ENCODE measurements at regions not wholly inside any gene's neighbourhood (a gene's known extent, or its start where the extent isn't known, plus 50 kb on each side); places are given as distances from the start of the nearest gene placed in this dataset.

DNA sequence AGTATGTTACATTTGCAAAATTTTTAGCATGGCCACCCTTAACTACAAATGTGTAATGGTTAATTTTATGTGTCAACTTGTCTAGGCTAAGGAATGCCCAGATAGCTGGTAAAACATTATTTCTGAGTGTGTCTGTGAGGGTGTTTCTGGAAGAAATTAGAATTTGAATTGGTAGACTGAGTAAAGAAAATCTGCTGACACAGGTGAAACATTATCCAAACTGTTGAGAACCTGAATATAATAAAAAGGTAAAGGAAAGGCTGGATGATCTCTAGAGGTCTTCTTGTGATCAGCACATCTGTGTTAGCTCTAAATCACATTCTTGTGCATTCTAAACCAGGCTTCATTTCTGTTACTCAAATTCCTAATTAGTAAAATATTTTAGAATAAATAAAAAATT, 100.8 kb downstream of the UCHL5 start (continued):
- TF ChIP-seq, protein P1, sequence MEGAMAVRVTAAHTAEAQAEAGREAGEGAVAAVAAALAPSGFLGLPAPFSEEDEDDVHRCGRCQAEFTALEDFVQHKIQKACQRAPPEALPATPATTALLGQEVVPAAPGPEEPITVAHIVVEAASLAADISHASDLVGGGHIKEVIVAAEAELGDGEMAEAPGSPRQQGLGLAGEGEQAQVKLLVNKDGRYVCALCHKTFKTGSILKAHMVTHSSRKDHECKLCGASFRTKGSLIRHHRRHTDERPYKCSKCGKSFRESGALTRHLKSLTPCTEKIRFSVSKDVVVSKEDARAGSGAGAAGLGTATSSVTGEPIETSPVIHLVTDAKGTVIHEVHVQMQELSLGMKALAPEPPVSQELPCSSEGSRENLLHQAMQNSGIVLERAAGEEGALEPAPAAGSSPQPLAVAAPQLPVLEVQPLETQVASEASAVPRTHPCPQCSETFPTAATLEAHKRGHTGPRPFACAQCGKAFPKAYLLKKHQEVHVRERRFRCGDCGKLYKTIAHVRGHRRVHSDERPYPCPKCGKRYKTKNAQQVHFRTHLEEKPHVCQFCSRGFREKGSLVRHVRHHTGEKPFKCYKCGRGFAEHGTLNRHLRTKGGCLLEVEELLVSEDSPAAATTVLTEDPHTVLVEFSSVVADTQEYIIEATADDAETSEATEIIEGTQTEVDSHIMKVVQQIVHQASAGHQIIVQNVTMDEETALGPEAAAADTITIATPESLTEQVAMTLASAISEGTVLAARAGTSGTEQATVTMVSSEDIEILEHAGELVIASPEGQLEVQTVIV (IDR thresholded peaks at IDR 0.05; ENCODE audit: borderline replicate concordance, partially characterized antibody): no peak
- TF ChIP-seq, protein P2, sequence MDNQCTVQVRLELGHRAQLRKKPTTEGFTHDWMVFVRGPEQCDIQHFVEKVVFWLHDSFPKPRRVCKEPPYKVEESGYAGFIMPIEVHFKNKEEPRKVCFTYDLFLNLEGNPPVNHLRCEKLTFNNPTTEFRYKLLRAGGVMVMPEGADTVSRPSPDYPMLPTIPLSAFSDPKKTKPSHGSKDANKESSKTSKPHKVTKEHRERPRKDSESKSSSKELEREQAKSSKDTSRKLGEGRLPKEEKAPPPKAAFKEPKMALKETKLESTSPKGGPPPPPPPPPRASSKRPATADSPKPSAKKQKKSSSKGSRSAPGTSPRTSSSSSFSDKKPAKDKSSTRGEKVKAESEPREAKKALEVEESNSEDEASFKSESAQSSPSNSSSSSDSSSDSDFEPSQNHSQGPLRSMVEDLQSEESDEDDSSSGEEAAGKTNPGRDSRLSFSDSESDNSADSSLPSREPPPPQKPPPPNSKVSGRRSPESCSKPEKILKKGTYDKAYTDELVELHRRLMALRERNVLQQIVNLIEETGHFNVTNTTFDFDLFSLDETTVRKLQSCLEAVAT (IDR thresholded peaks at IDR 0.05): no peak
- TF ChIP-seq CHD1 (IDR thresholded peaks at IDR 0.05; ENCODE audit: low read depth, low read length): no peak
- TF ChIP-seq YBX1 (IDR thresholded peaks at IDR 0.05): no peak
- TF ChIP-seq WRNIP1 (IDR thresholded peaks at IDR 0.05; ENCODE audit: borderline replicate concordance, low read depth, low read length): no peak
- no peak for TF ChIP-seq CBX3 (IDR thresholded peaks at IDR 0.05; ENCODE audit: borderline replicate concordance, low read depth)
- no peak for TF ChIP-seq GABPA (IDR thresholded peaks at IDR 0.05; ENCODE audit: low read depth)
- no peak for TF ChIP-seq RAD51 (IDR thresholded peaks at IDR 0.05)
- TF ChIP-seq SIN3A (IDR thresholded peaks at IDR 0.05; ENCODE audit: low read depth, low read length): no peak

DNA sequence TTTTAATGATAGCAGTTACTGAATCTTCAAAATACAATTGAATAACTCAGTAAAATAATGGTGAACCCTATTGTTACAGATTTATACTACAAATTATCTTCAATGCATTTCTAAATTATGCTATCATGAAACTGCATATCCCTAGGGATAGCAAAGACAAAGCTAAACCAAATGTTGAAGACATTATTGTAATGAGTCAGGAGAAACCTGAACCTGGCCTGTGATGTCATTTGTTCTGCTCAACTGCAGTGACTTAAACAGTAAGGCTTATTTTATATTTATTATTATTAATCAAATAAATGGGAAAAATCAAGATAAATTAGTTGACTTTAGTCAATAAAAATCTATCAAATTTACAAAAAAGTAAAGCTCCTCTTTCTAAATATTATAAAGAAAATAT, 100.3 kb downstream of the UCHL5 start:
- CTCF ChIA-PET: no interaction called here
- Histone ChIP-seq H3K79me2 (ENCODE audit: control insufficient read depth, insufficient read depth, low read length) (no peaks in the 10 kb centered on the region), H4K20me1 (ENCODE audit: control insufficient read depth, insufficient read depth) (no peaks in the 10 kb centered on the region), H3K27me3 (replicated peaks in 1 of 2; ENCODE audit: control insufficient read depth in 2 of 2, insufficient read depth in 2 of 2, low read length in 1 of 2) (no peaks in the 10 kb centered on the region), H3K4me1 (ENCODE audit: control insufficient read depth, insufficient read depth, low read length) (no peaks in the 10 kb centered on the region), H3K36me3 (ENCODE audit: control insufficient read depth in 2 of 2, insufficient read depth in 2 of 2, low read length in 1 of 2) (no peaks in the 10 kb centered on the region), H3K27ac (ENCODE audit: control insufficient read depth, insufficient read depth) (no peak overlapping the region), H3K9ac (ENCODE audit: control insufficient read depth, insufficient read depth, low read length) (no peak overlapping the region), H3K4me3 (no peak overlapping the region), H3K9me3 (replicated peaks; ENCODE audit: control insufficient read depth, insufficient read depth, low read length) (no peaks in the 10 kb centered on the region), H2AFZ (ENCODE audit: control insufficient read depth, low read depth, low read length) (no peak overlapping the region), H3K4me2 (ENCODE audit: control insufficient read depth, insufficient read depth) (no peak overlapping the region)
- POLR2A ChIA-PET: no interaction called here
- DNase-seq (ENCODE audit: low read depth, low spot score) (no peak), ATAC-seq (no peak), FAIRE-seq (no peak)
- BruUV-seq (replicated peaks): no TSS peak
- in situ Hi-C loops (cut with MboI) (no loop called here), intact Hi-C loops (cut with micrococcal nuclease; ENCODE audit: unreplicated experiment) (no loop called here)
- RAD21 ChIA-PET (ENCODE audit: unreplicated experiment): no interaction called here
- SMC1A ChIA-PET (ENCODE audit: uncharacterized antibody, unreplicated experiment): no interaction called here
- TF ChIP-seq SUZ12 (IDR thresholded peaks at IDR 0.05; ENCODE audit: unreplicated experiment) (no peak), SMAD1 (IDR thresholded peaks at IDR 0.05; ENCODE audit: low read depth, partially characterized antibody) (no peak), TCF12 (IDR thresholded peaks at IDR 0.05; ENCODE audit: low read depth, low read length) (no peak), KAT2A (conservative IDR thresholded peaks at IDR 0.05; ENCODE audit: control insufficient read depth, low read depth, low read length) (no peak), ZZZ3 (IDR thresholded peaks at IDR 0.05; ENCODE audit: control insufficient read depth, insufficient read length, low read depth) (no peak), SPI1 (IDR thresholded peaks at IDR 0.05; ENCODE audit: borderline replicate concordance, insufficient read depth, low read depth, low read length) (no peak)
- TF ChIP-seq, protein P3, sequence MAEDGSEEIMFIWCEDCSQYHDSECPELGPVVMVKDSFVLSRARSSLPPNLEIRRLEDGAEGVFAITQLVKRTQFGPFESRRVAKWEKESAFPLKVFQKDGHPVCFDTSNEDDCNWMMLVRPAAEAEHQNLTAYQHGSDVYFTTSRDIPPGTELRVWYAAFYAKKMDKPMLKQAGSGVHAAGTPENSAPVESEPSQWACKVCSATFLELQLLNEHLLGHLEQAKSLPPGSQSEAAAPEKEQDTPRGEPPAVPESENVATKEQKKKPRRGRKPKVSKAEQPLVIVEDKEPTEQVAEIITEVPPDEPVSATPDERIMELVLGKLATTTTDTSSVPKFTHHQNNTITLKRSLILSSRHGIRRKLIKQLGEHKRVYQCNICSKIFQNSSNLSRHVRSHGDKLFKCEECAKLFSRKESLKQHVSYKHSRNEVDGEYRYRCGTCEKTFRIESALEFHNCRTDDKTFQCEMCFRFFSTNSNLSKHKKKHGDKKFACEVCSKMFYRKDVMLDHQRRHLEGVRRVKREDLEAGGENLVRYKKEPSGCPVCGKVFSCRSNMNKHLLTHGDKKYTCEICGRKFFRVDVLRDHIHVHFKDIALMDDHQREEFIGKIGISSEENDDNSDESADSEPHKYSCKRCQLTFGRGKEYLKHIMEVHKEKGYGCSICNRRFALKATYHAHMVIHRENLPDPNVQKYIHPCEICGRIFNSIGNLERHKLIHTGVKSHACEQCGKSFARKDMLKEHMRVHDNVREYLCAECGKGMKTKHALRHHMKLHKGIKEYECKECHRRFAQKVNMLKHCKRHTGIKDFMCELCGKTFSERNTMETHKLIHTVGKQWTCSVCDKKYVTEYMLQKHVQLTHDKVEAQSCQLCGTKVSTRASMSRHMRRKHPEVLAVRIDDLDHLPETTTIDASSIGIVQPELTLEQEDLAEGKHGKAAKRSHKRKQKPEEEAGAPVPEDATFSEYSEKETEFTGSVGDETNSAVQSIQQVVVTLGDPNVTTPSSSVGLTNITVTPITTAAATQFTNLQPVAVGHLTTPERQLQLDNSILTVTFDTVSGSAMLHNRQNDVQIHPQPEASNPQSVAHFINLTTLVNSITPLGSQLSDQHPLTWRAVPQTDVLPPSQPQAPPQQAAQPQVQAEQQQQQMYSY (CRISPR knock-in tag; IDR thresholded peaks at IDR 0.05): no peak

Data from GM12878 (cell line).